ENCODE measurements at regions not wholly inside any gene's neighbourhood (a gene's known extent, or its start where the extent isn't known, plus 50 kb on each side); places are given as distances from the start of the nearest gene placed in this dataset.
"Not testable (repeated sequence)": the region's sequence is repeated elsewhere in the genome, so short reads cannot be mapped to it uniquely, and the experiment has no call there.

GRCh38 chr7:96770758-96771157, 61.1 kb upstream of the SEM1 start:
- Histone ChIP-seq H3K4me2 (ENCODE audit: low read depth, low read length, poor library complexity, severe bottlenecking) (no peak overlapping the region), H3K9ac (ENCODE audit: low read length) (no peak overlapping the region), H3K27me3 (ENCODE audit: low read length) (no peaks in the 10 kb centered on the region), H3K9me2 (replicated peaks; ENCODE audit: insufficient read depth, low read length) (no peaks in the 10 kb centered on the region), H3K4me3 (ENCODE audit: low read length) (no peak overlapping the region), H3K27ac (ENCODE audit: low read length) (no peak overlapping the region), H3K36me3 (ENCODE audit: insufficient read depth, low read length) (no peaks in the 10 kb centered on the region), H2AFZ (ENCODE audit: low read length) (no peak overlapping the region), H3K4me1 (ENCODE audit: low read length) (no peaks in the 10 kb centered on the region), H4K20me1 (ENCODE audit: insufficient read depth, low read depth, low read length) (no peaks in the 10 kb centered on the region), H3K9me3 (ENCODE audit: low read length) (no peaks in the 10 kb centered on the region), H3K79me2 (ENCODE audit: low read length) (no peaks in the 10 kb centered on the region)
- DNase-seq, result no peak

GRCh38 chr7:96772139-96772694, 62.6 kb upstream of the SEM1 start:
- no peaks in the 10 kb centered on the region for H4K20me1 ChIP-seq (ENCODE audit: insufficient read depth, low read depth, low read length)
- H3K27ac ChIP-seq (ENCODE audit: low read length), result no peak overlapping the region
- no peaks in the 10 kb centered on the region for H3K27me3 ChIP-seq (ENCODE audit: low read length)
- H3K4me1 ChIP-seq (ENCODE audit: low read length), result no peaks in the 10 kb centered on the region
- H3K36me3 ChIP-seq (ENCODE audit: insufficient read depth, low read length), result no peaks in the 10 kb centered on the region
- DNase-seq, result no peak
- no peak overlapping the region for H3K4me2 ChIP-seq (ENCODE audit: low read depth, low read length, poor library complexity, severe bottlenecking)
- no peak overlapping the region for H2AFZ ChIP-seq (ENCODE audit: low read length)
- H3K9me3 ChIP-seq (ENCODE audit: low read length), result no peaks in the 10 kb centered on the region
- H3K9ac ChIP-seq (ENCODE audit: low read length), result no peak overlapping the region
- no peaks in the 10 kb centered on the region for H3K79me2 ChIP-seq (ENCODE audit: low read length)
- H3K4me3 ChIP-seq (ENCODE audit: low read length), result no peak overlapping the region
- H3K9me2 ChIP-seq (replicated peaks; ENCODE audit: insufficient read depth, low read length), result no peaks in the 10 kb centered on the region

- Histone ChIP-seq H3K4me2 (ENCODE audit: low read depth, low read length, poor library complexity, severe bottlenecking) (no peak overlapping the region), H3K9me3 (ENCODE audit: low read length) (no peaks in the 10 kb centered on the region), H3K9me2 (replicated peaks; ENCODE audit: insufficient read depth, low read length) (no peaks in the 10 kb centered on the region), H3K36me3 (ENCODE audit: insufficient read depth, low read length) (no peaks in the 10 kb centered on the region), H3K4me3 (ENCODE audit: low read length) (no peak overlapping the region), H4K20me1 (ENCODE audit: insufficient read depth, low read depth, low read length) (no peaks in the 10 kb centered on the region), H3K79me2 (ENCODE audit: low read length) (no peaks in the 10 kb centered on the region), H3K4me1 (ENCODE audit: low read length) (no peaks in the 10 kb centered on the region), H3K27ac (ENCODE audit: low read length) (no peak overlapping the region), H3K27me3 (ENCODE audit: low read length) (no peaks in the 10 kb centered on the region), H2AFZ (ENCODE audit: low read length) (no peak overlapping the region), H3K9ac (ENCODE audit: low read length) (no peak overlapping the region)
- no peak for DNase-seq
These were observed 63.8 kb upstream of the SEM1 start for GRCh38 chr7:96773483-96773882.

GRCh38 chr7:96774358-96774757, 64.7 kb upstream of the SEM1 start:
- no peaks in the 10 kb centered on the region for H3K27me3 ChIP-seq (ENCODE audit: low read length)
- no peak overlapping the region for H3K4me3 ChIP-seq (ENCODE audit: low read length)
- no peaks in the 10 kb centered on the region for H3K79me2 ChIP-seq (ENCODE audit: low read length)
- H2AFZ ChIP-seq (ENCODE audit: low read length), result no peak overlapping the region
- no peak for DNase-seq
- H4K20me1 ChIP-seq (ENCODE audit: insufficient read depth, low read depth, low read length), result no peaks in the 10 kb centered on the region
- H3K9me2 ChIP-seq (replicated peaks; ENCODE audit: insufficient read depth, low read length), result no peaks in the 10 kb centered on the region
- H3K36me3 ChIP-seq (ENCODE audit: insufficient read depth, low read length), result no peaks in the 10 kb centered on the region
- H3K27ac ChIP-seq (ENCODE audit: low read length), result no peak overlapping the region
- H3K4me2 ChIP-seq (ENCODE audit: low read depth, low read length, poor library complexity, severe bottlenecking), result no peak overlapping the region
- H3K4me1 ChIP-seq (ENCODE audit: low read length), result no peaks in the 10 kb centered on the region
- H3K9me3 ChIP-seq (ENCODE audit: low read length), result no peaks in the 10 kb centered on the region
- H3K9ac ChIP-seq (ENCODE audit: low read length), result no peak overlapping the region

DNA sequence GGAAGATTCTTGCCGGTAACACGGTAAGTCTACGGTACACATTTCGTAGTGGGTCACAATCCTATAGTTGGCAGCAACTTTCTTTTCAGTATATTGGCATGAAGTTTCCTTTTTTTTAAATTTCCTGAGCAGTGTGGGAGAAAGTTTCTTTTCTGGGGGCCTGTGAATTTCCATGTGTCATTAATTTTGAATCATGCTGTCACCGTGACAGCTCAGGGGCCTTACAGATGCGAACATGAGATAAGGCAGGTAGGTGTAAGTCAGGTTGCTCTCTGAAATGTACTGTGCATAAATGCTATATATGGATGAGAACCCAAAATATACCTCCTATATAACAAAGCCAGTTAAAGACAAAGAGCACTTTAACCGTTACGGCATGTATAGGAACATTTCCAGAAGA, 65.4 kb upstream of the SEM1 start:
- H3K79me2 ChIP-seq (ENCODE audit: low read length), result no peaks in the 10 kb centered on the region
- H3K27me3 ChIP-seq (ENCODE audit: low read length), result no peaks in the 10 kb centered on the region
- H3K4me2 ChIP-seq (ENCODE audit: low read depth, low read length, poor library complexity, severe bottlenecking), result no peak overlapping the region
- no peak overlapping the region for H3K9ac ChIP-seq (ENCODE audit: low read length)
- H3K9me3 ChIP-seq (ENCODE audit: low read length), result no peaks in the 10 kb centered on the region
- H3K4me3 ChIP-seq (ENCODE audit: low read length), result no peak overlapping the region
- H3K9me2 ChIP-seq (replicated peaks; ENCODE audit: insufficient read depth, low read length), result no peaks in the 10 kb centered on the region
- H3K27ac ChIP-seq (ENCODE audit: low read length), result no peak overlapping the region
- DNase-seq, result no peak
- no peaks in the 10 kb centered on the region for H4K20me1 ChIP-seq (ENCODE audit: insufficient read depth, low read depth, low read length)
- H3K4me1 ChIP-seq (ENCODE audit: low read length), result no peaks in the 10 kb centered on the region
- H3K36me3 ChIP-seq (ENCODE audit: insufficient read depth, low read length), result no peaks in the 10 kb centered on the region
- H2AFZ ChIP-seq (ENCODE audit: low read length), result no peak overlapping the region

- Histone ChIP-seq H2AFZ (ENCODE audit: low read length) (no peak overlapping the region), H3K27ac (ENCODE audit: low read length) (no peak overlapping the region), H4K20me1 (ENCODE audit: insufficient read depth, low read depth, low read length) (no peaks in the 10 kb centered on the region), H3K9ac (ENCODE audit: low read length) (no peak overlapping the region), H3K4me1 (ENCODE audit: low read length) (no peaks in the 10 kb centered on the region), H3K4me2 (ENCODE audit: low read depth, low read length, poor library complexity, severe bottlenecking) (no peak overlapping the region), H3K79me2 (ENCODE audit: low read length) (no peaks in the 10 kb centered on the region), H3K9me3 (ENCODE audit: low read length) (no peaks in the 10 kb centered on the region), H3K4me3 (ENCODE audit: low read length) (no peak overlapping the region), H3K27me3 (ENCODE audit: low read length) (no peaks in the 10 kb centered on the region), H3K9me2 (replicated peaks; ENCODE audit: insufficient read depth, low read length) (no peaks in the 10 kb centered on the region), H3K36me3 (ENCODE audit: insufficient read depth, low read length) (no peaks in the 10 kb centered on the region)
- no peak for DNase-seq
These were observed 68.6 kb upstream of the SEM1 start for GRCh38 chr7:96778263-96778662.

GRCh38 chr7:96781919-96782318, 72.3 kb upstream of the SEM1 start:
- Histone ChIP-seq H3K36me3 (ENCODE audit: insufficient read depth, low read length) (no peaks in the 10 kb centered on the region), H3K4me1 (ENCODE audit: low read length) (no peaks in the 10 kb centered on the region), H2AFZ (ENCODE audit: low read length) (no peak overlapping the region), H3K9me3 (ENCODE audit: low read length) (no peaks in the 10 kb centered on the region), H3K27me3 (ENCODE audit: low read length) (no peaks in the 10 kb centered on the region), H3K79me2 (ENCODE audit: low read length) (no peaks in the 10 kb centered on the region), H4K20me1 (ENCODE audit: insufficient read depth, low read depth, low read length) (no peaks in the 10 kb centered on the region), H3K9ac (ENCODE audit: low read length) (no peak overlapping the region), H3K4me2 (ENCODE audit: low read depth, low read length, poor library complexity, severe bottlenecking) (no peak overlapping the region), H3K27ac (ENCODE audit: low read length) (no peak overlapping the region), H3K4me3 (ENCODE audit: low read length) (no peak overlapping the region), H3K9me2 (replicated peaks; ENCODE audit: insufficient read depth, low read length) (no peaks in the 10 kb centered on the region)
- no peak for DNase-seq

GRCh38 chr7:96782686-96783298, 73.1 kb upstream of the SEM1 start:
- H3K4me2 ChIP-seq (ENCODE audit: low read depth, low read length, poor library complexity, severe bottlenecking); H3K9me2 ChIP-seq (replicated peaks; ENCODE audit: insufficient read depth, low read length); H3K36me3 ChIP-seq (ENCODE audit: insufficient read depth, low read length); H3K4me1 ChIP-seq (ENCODE audit: low read length); H3K27ac ChIP-seq (ENCODE audit: low read length); DNase-seq; H2AFZ ChIP-seq (ENCODE audit: low read length); H3K9me3 ChIP-seq (ENCODE audit: low read length); H3K9ac ChIP-seq (ENCODE audit: low read length); H3K79me2 ChIP-seq (ENCODE audit: low read length); H3K4me3 ChIP-seq (ENCODE audit: low read length); H4K20me1 ChIP-seq (ENCODE audit: insufficient read depth, low read depth, low read length); H3K27me3 ChIP-seq (ENCODE audit: low read length): not testable (repeated sequence)
